HEK293 (cell line): ENCODE measurements at regions not wholly inside any gene's neighbourhood (a gene's known extent, or its start where the extent isn't known, plus 50 kb on each side); places are given as distances from the start of the nearest gene placed in this dataset.

ENCODE experiments used
- CTCF ChIA-PET: fragments of 350-600 bp; formaldehyde crosslinking; extraction: SDS; loops from one replicate; lab custom pipeline; 2021; ENCODE audit warnings: antibody characterized with exemption; lab: Yijun Ruan, JAX
- POLR2A ChIA-PET: fragments of 300-600 bp; formaldehyde crosslinking; extraction: SDS; loops from one replicate; lab custom pipeline; 2020; ENCODE audit warnings: antibody characterized with exemption, inconsistent platforms; lab: Yijun Ruan, JAX
- H3K27ac ChIP-seq: fragments of 200-500 bp; sonication (Bioruptor generic); 2 replicates; pipeline ENCODE4 v1.5.1; 2014; ENCODE audit warnings: low read depth, low read length, control low read depth, inconsistent platforms; ENCODE audit errors: extremely low read depth
- H3K36me3 ChIP-seq, 2 experiments: fragments of 200-500 bp in 1 of 2; sonication (Bioruptor generic) in 1 of 2; 1 replicate in 1 of 2; 2 replicates in 1 of 2; pipeline ENCODE4 v1.5.1; 2014 to 2017; ENCODE audit warnings: inconsistent platforms in 2 of 2, low read length in 2 of 2; ENCODE audit not compliant: control insufficient read depth in 2 of 2, insufficient read depth in 1 of 2
- H3K4me1 ChIP-seq: fragments of 200-500 bp; sonication (Bioruptor generic); 2 replicates; pipeline ENCODE4 v1.5.1; 2014; ENCODE audit warnings: mild to moderate bottlenecking, low read length, inconsistent platforms; ENCODE audit not compliant: control insufficient read depth, insufficient read depth
- H3K4me3 ChIP-seq: 2 replicates; pipeline ENCODE4 v1.5.1; 2011; ENCODE audit warnings: low read depth, mild to moderate bottlenecking, control low read depth, low read length, moderate library complexity
- H3K9me3 ChIP-seq: fragments of 200-500 bp; sonication (Bioruptor generic); 2 replicates; pipeline ENCODE4 v1.5.1; 2014; ENCODE audit warnings: low read depth, low read length, inconsistent platforms; ENCODE audit not compliant: control insufficient read depth, insufficient read depth
- BCL11B ChIP-seq: fragments of 450-650 bp; formaldehyde crosslinking; IDR thresholded peaks from 2 replicates; pipeline ENCODE4 v1.5.1; 2016; ENCODE audit warnings: low read depth, missing biosample characterization, missing genetic modification characterization
- GLI2 ChIP-seq: fragments of 450-650 bp; formaldehyde crosslinking; IDR thresholded peaks from 2 replicates; pipeline ENCODE4; 2017; ENCODE audit warnings: missing biosample characterization, missing genetic modification characterization, low read depth, borderline replicate concordance
- MEIS1 ChIP-seq: sonication (generic); formaldehyde crosslinking; IDR thresholded peaks from 2 replicates; pipeline ENCODE4 v1.8.1; 2022; ENCODE audit warnings: missing genetic modification reagents, mild to moderate bottlenecking, borderline replicate concordance
- MZF1 ChIP-seq: fragments of 450-650 bp; formaldehyde crosslinking; IDR thresholded peaks from 2 replicates; pipeline ENCODE4 v1.5.1; 2017; ENCODE audit warnings: missing biosample characterization, missing genetic modification characterization, borderline replicate concordance
- PRDM1 ChIP-seq: fragments of 450-650 bp; formaldehyde crosslinking; IDR thresholded peaks from 2 replicates; pipeline ENCODE4; 2016; ENCODE audit warnings: missing biosample characterization, missing genetic modification characterization
- SETDB1 ChIP-seq: IDR thresholded peaks from one replicate; pipeline ENCODE4 v1.6.1; 2017; ENCODE audit warnings: mild to moderate bottlenecking, low read length, moderate library complexity, mixed read lengths; ENCODE audit not compliant: insufficient read length
- SP7 ChIP-seq: fragments of 450-650 bp; formaldehyde crosslinking; IDR thresholded peaks from 2 replicates; pipeline ENCODE4 v1.5.1; 2016; ENCODE audit warnings: missing biosample characterization, missing genetic modification characterization
- YY2 ChIP-seq: fragments of 450-650 bp; formaldehyde crosslinking; IDR thresholded peaks from 2 replicates; pipeline ENCODE4 v1.5.1; 2016; ENCODE audit warnings: missing biosample characterization, missing genetic modification characterization
- ZBTB17 ChIP-seq: fragments of 450-650 bp; formaldehyde crosslinking; IDR thresholded peaks from 2 replicates; pipeline ENCODE4 v1.5.1; 2016; ENCODE audit warnings: missing biosample characterization, missing genetic modification characterization
- ZIC2 ChIP-seq: fragments of 450-650 bp; formaldehyde crosslinking; IDR thresholded peaks from 2 replicates; pipeline ENCODE4 v1.5.1; 2016; ENCODE audit warnings: missing biosample characterization, missing genetic modification characterization
- ZNF132 ChIP-seq: fragments of 450-650 bp; formaldehyde crosslinking; IDR thresholded peaks from 2 replicates; pipeline ENCODE4 v1.5.1; 2017; ENCODE audit warnings: missing biosample characterization, missing genetic modification characterization, borderline replicate concordance
- ZNF2 ChIP-seq: fragments of 450-650 bp; formaldehyde crosslinking; IDR thresholded peaks from 2 replicates; pipeline ENCODE4 v1.5.1; 2016; ENCODE audit warnings: missing biosample characterization, missing genetic modification characterization
- ZNF266 ChIP-seq: fragments of 450-650 bp; formaldehyde crosslinking; IDR thresholded peaks from 2 replicates; pipeline ENCODE4 v1.5.1; 2016; ENCODE audit warnings: missing biosample characterization, missing genetic modification characterization, low read depth
- ZNF394 ChIP-seq: fragments of 450-650 bp; formaldehyde crosslinking; IDR thresholded peaks from 2 replicates; pipeline ENCODE4 v1.5.1; 2016; ENCODE audit warnings: missing biosample characterization, missing genetic modification characterization, mild to moderate bottlenecking, moderate library complexity, borderline replicate concordance
- ZNF521 ChIP-seq: fragments of 450-650 bp; formaldehyde crosslinking; IDR thresholded peaks from 2 replicates; pipeline ENCODE4 v1.5.1; 2017; ENCODE audit warnings: missing biosample characterization, mild to moderate bottlenecking, missing genetic modification characterization
- ZNF571 ChIP-seq: fragments of 450-650 bp; formaldehyde crosslinking; IDR thresholded peaks from 2 replicates; pipeline ENCODE4 v1.5.0; 2017; ENCODE audit warnings: missing biosample characterization, missing genetic modification characterization
- ZNF596 ChIP-seq: fragments of 450-650 bp; IDR thresholded peaks from 2 replicates; pipeline ENCODE4 v1.5.0; 2018; ENCODE audit warnings: missing biosample characterization, mild to moderate bottlenecking, missing genetic modification characterization, moderate library complexity
- ZNF600 ChIP-seq: fragments of 450-650 bp; formaldehyde crosslinking; IDR thresholded peaks from 2 replicates; pipeline ENCODE4 v1.5.1; 2016; ENCODE audit warnings: missing biosample characterization, missing genetic modification characterization
- ZNF610 ChIP-seq: fragments of 450-650 bp; formaldehyde crosslinking; IDR thresholded peaks from 2 replicates; pipeline ENCODE4 v1.5.1; 2016; ENCODE audit warnings: missing biosample characterization, missing genetic modification characterization, borderline replicate concordance
- ZNF843 ChIP-seq: fragments of 450-650 bp; formaldehyde crosslinking; IDR thresholded peaks from 2 replicates; pipeline ENCODE4 v1.5.1; 2016; ENCODE audit warnings: missing biosample characterization, missing genetic modification characterization
- TF ChIP-seq, protein P1 (sequence below): fragments of 450-650 bp; formaldehyde crosslinking; IDR thresholded peaks from 2 replicates; pipeline ENCODE4 v1.5.0; 2017; ENCODE audit warnings: missing biosample characterization, missing genetic modification characterization, borderline replicate concordance

DNA sequence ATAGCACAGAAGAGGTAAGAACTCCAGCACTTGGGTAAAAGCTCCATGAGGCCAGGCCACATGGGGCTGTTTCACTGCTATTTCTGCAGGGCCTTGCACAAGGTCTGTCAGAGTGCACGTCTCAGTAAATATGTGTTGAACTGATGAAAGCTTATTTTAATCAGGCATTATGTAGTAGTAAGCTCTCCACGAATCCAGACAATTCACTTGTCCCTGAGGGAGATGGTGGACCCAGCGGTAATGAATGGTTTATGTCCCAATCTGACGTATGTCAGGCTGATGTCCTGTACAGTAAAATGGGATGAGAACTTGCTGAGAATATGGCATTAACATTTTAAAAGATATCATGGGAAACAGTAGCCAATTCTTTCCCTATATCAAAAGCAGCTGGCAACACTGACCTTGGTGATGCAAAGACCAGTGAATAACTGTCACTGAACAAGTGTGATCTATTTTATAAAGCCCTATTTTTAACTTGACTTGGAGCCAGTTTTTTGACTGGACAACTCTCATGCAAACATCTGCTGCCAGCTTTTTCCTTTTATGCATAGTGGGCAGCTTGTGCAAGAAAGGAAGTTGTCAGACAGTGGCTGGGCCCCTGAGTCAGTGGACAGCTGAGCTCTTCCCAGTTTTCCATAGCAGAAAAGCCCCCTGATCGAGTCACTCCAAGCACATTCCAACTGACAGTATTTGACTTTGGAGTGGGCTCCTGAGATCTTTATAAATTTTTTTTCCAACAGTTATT, 519.8 kb upstream of the MDFIC2 start:
- Histone ChIP-seq H3K4me3 (no peak overlapping the region), H3K36me3 (no peaks in the 10 kb centered on the region), H3K9me3 (no peaks in the 10 kb centered on the region)
- POLR2A ChIA-PET: no interaction called here
- TF ChIP-seq PRDM1 (tag by site-specific recombination) (no peak), ZNF132 (no peak), ZNF596 (tag by site-specific recombination) (no peak), ZNF600 (tag by site-specific recombination) (no peak), SP7 (tag by site-specific recombination) (no peak), YY2 (tag by site-specific recombination) (no peak), ZNF843 (tag by site-specific recombination) (no peak), ZIC2 (tag by site-specific recombination) (no peak), BCL11B (no peak), ZNF266 (tag by site-specific recombination) (no peak), GLI2 (tag by site-specific recombination) (no peak), SETDB1 (no peak), ZNF610 (tag by site-specific recombination) (no peak), ZNF571 (tag by site-specific recombination) (no peak), MZF1 (tag by site-specific recombination) (no peak)
- TF ChIP-seq, protein P1, sequence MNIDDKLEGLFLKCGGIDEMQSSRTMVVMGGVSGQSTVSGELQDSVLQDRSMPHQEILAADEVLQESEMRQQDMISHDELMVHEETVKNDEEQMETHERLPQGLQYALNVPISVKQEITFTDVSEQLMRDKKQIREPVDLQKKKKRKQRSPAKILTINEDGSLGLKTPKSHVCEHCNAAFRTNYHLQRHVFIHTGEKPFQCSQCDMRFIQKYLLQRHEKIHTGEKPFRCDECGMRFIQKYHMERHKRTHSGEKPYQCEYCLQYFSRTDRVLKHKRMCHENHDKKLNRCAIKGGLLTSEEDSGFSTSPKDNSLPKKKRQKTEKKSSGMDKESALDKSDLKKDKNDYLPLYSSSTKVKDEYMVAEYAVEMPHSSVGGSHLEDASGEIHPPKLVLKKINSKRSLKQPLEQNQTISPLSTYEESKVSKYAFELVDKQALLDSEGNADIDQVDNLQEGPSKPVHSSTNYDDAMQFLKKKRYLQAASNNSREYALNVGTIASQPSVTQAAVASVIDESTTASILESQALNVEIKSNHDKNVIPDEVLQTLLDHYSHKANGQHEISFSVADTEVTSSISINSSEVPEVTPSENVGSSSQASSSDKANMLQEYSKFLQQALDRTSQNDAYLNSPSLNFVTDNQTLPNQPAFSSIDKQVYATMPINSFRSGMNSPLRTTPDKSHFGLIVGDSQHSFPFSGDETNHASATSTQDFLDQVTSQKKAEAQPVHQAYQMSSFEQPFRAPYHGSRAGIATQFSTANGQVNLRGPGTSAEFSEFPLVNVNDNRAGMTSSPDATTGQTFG (tag by site-specific recombination): no peak
- TF ChIP-seq, all 188 proteins: peak for 0
- Histone ChIP-seq H3K27ac (no peak overlapping the region), H3K4me1 (no peaks in the 10 kb centered on the region)
- CTCF ChIA-PET: no interaction called here

DNA sequence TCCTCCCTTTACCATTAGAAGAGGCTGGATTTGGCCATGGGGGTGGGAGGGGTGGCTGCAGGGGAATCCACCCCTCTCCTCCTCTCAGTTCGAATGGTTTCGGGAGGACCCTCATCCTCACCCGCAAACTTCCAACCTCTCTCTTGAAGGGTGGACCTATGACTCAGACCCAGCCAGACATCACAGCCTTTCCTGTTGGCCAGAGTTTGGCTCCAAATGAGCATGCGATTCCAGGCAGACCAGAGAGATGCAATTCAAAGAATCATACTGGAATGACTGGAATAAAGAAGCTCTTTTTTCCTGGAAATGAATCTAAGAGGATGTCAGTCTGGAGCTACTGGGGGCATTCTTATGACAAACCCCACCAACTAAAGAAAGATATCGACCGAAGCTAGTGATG, 516.7 kb upstream of the MDFIC2 start:
- POLR2A ChIA-PET: no interaction called here
- H3K4me3 ChIP-seq: no peak overlapping the region
- H3K27ac ChIP-seq: no peak overlapping the region
- CTCF ChIA-PET: no interaction called here
- no peaks in the 10 kb centered on the region for H3K9me3 ChIP-seq
- H3K4me1 ChIP-seq: no peaks in the 10 kb centered on the region
- no peaks in the 10 kb centered on the region for H3K36me3 ChIP-seq
- no peak for TF ChIP-seq ZNF394 (tag by site-specific recombination)
- no peak for TF ChIP-seq ZNF521 (tag by site-specific recombination)
- no peak for TF ChIP-seq ZNF2 (tag by site-specific recombination)

DNA sequence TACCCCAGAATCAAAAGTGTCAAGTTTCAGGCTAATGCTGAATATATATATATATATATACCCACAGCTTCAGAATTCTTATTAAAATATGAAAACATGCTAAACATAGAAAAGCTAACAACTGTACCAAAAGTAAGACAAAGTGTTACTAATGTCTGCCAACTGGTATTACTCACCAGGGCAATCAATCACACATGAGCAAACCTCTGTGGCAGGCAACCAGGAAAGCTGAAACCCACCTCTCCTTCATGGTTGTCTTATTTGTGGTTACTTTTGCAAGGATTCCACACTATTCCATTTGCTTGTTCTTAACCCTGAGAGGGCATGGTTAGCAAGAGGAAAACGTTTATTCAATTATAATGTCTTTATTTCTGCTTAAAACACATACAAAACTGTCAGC, 512.3 kb upstream of the MDFIC2 start:
- Histone ChIP-seq H3K4me1 (no peaks in the 10 kb centered on the region), H3K36me3 (no peaks in the 10 kb centered on the region)
- TF ChIP-seq ZBTB17 (tag by site-specific recombination): no peak
- TF ChIP-seq MEIS1 (CRISPR knock-in tag): peak; percentile 74; the same call in 1 of the 2 replicates
- TF ChIP-seq, all 188 proteins: peak for 1
- Histone ChIP-seq H3K27ac (no peak overlapping the region), H3K4me3 (no peak overlapping the region), H3K9me3 (no peaks in the 10 kb centered on the region)
- ChIA-PET CTCF (no interaction called here), POLR2A (no interaction called here)
